Duodenal mucosa (tissue), 2 donors: ENCODE measurements at regions not wholly inside any gene's neighbourhood (a gene's known extent, or its start where the extent isn't known, plus 50 kb on each side); places are given as distances from the start of the nearest gene placed in this dataset.

Experiments
- H3K27ac ChIP-seq: one replicate; pipeline ENCODE4 v1.7.0; 2013; ENCODE audit warnings: low read depth, low read length
- H3K27me3 ChIP-seq, 2 donors: one replicate each; pipeline ENCODE4 v1.7.0; 2013; ENCODE audit warnings: low read length in 2 of 2, control low read depth in 1 of 2; ENCODE audit not compliant: insufficient read depth in 2 of 2, control insufficient read depth in 1 of 2
- H3K36me3 ChIP-seq, 2 donors: one replicate each; pipeline ENCODE4 v1.7.0; 2013; ENCODE audit warnings: low read length in 2 of 2, control low read depth in 1 of 2; ENCODE audit not compliant: insufficient read depth in 2 of 2, control insufficient read depth in 1 of 2
- H3K4me1 ChIP-seq, 2 donors: one replicate each; pipeline ENCODE4 v1.7.0; 2013; ENCODE audit warnings: low read length in 2 of 2, control low read depth in 1 of 2; ENCODE audit not compliant: insufficient read depth in 2 of 2, control insufficient read depth in 1 of 2
- H3K4me3 ChIP-seq, 2 donors: one replicate each; pipeline ENCODE4 v1.7.0; 2013; ENCODE audit warnings: low read length in 2 of 2, low read depth in 1 of 2
- H3K9ac ChIP-seq, 2 donors: one replicate each; pipeline ENCODE4 v1.7.0; 2013; ENCODE audit warnings: low read length in 2 of 2, low read depth in 1 of 2
- H3K9me3 ChIP-seq, 2 donors: one replicate each; pipeline ENCODE4 v1.7.0; 2013; ENCODE audit warnings: low read length in 2 of 2, control low read depth in 1 of 2; ENCODE audit not compliant: control insufficient read depth in 1 of 2

- H3K9ac ChIP-seq: no peak overlapping the region
- H3K4me1 ChIP-seq: peaks cover 0 to 3% of the 10 kb centered on the region in 2 donors
- H3K9me3 ChIP-seq: no peaks in the 10 kb centered on the region
- no peaks in the 10 kb centered on the region for H3K27me3 ChIP-seq
- no peak overlapping the region for H3K4me3 ChIP-seq
- no peaks in the 10 kb centered on the region for H3K36me3 ChIP-seq
- no peak overlapping the region for H3K27ac ChIP-seq
Observed at GRCh38 chr1:239893127-239893731, 198.5 kb upstream of the FMN2 start.

GRCh38 chr1:239896569-239896968 is 195.1 kb upstream of the FMN2 start:
- Histone ChIP-seq H3K36me3 (no peaks in the 10 kb centered on the region), H3K27ac (no peak overlapping the region), H3K27me3 (no peaks in the 10 kb centered on the region), H3K9ac (no peak overlapping the region), H3K4me1 (peaks cover 4 to 7% of the 10 kb centered on the region in 2 donors), H3K9me3 (no peaks in the 10 kb centered on the region), H3K4me3 (no peak overlapping the region)

- Histone ChIP-seq H3K27me3 (no peaks in the 10 kb centered on the region), H3K9ac (no peak overlapping the region), H3K36me3 (no peaks in the 10 kb centered on the region), H3K4me3 (no peak overlapping the region), H3K4me1 (peaks cover 4 to 7% of the 10 kb centered on the region in 2 donors), H3K9me3 (no peaks in the 10 kb centered on the region), H3K27ac (no peak overlapping the region)
Observed at GRCh38 chr1:239896980-239897379, 194.7 kb upstream of the FMN2 start.

GRCh38 chr1:239897458-239897857 is 194.2 kb upstream of the FMN2 start:
- Histone ChIP-seq H3K27ac (no peak overlapping the region), H3K36me3 (no peaks in the 10 kb centered on the region), H3K4me3 (no peak overlapping the region), H3K9me3 (no peaks in the 10 kb centered on the region), H3K27me3 (no peaks in the 10 kb centered on the region), H3K9ac (no peak overlapping the region), H3K4me1 (peaks cover 4 to 7% of the 10 kb centered on the region in 2 donors)

DNA sequence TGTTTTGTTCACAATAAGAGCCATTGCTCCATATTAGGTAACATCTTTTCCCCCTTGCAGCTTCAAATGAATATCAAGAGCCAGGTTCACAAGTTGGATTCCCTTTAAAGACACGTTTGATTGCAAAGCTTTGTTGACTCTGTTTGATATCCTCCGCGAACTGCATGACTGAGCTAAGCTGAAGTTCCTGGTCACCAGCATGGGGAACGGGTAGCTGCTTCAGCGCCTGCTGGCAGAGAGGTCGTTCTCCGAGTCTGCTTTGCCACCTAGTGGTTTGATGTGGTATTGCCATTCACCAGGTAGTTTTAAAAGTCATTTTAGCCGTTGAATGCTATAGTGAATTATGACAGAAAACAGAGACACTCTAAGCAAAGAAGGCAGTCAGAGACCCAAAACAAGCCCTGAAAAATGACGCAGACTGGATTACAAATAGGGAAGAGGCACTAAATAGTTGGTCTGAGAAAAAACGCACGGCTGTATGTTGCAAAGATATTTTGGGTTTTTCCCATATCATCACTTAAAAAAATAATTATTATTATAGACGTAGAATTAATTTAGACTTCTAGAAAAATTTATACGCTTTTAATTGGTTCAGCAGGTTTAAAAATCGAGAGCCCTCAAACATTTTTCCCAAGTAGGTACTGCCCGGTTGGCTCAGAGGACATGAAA is 193.5 kb upstream of the FMN2 start:
- Histone ChIP-seq H3K27me3 (no peaks in the 10 kb centered on the region), H3K27ac (no peak overlapping the region), H3K4me1 (peaks cover 4 to 7% of the 10 kb centered on the region in 2 donors), H3K4me3 (peak overlapping the region in 1 of 2 donors; percentile 20), H3K36me3 (no peaks in the 10 kb centered on the region), H3K9me3 (no peaks in the 10 kb centered on the region), H3K9ac (no peak overlapping the region)

DNA sequence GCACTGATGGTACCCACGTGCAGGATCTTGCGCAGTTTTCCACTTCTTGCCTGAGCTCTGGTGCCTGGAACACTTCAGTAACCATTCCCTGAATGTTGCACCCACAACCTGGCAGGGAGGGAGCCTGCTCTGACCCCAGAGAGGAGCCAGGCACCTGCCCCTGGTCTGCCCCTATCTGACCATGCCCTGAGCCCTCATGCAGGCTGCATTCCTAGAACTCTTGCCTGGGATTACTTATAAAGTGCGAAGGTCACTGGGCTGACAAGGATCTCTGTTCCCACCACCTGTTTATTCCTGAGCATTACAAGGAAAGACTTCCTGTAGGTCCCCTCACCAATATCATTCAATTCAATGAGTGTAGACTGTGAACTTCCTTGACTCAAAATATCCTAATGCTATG is 191.9 kb upstream of the FMN2 start:
- Histone ChIP-seq H3K9me3 (no peaks in the 10 kb centered on the region), H3K27me3 (no peaks in the 10 kb centered on the region), H3K27ac (no peak overlapping the region), H3K9ac (no peak overlapping the region), H3K4me1 (peaks cover 4 to 7% of the 10 kb centered on the region in 2 donors), H3K4me3 (no peak overlapping the region), H3K36me3 (no peaks in the 10 kb centered on the region)

DNA sequence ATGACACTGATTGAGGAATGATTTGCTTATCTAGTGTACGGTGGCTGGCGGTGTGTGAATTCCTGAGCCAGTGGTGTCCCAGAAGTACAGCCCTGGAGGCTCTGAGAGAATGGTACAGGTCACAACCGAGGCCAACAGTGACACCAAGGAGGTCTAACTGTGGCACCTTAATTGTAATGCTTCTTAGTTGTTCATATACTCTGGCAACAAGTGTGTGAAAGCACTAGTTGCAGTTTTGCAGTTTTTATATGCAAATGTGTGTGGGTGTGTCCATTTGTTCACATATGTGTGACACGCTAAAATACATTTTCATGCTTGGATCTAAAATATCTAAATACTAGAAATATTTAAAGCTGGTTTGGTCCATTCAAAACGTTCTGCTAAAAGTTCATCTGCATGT is 185.3 kb upstream of the FMN2 start:
- Histone ChIP-seq H3K9me3 (no peaks in the 10 kb centered on the region), H3K9ac (no peak overlapping the region), H3K27me3 (no peaks in the 10 kb centered on the region), H3K4me3 (no peak overlapping the region), H3K27ac (no peak overlapping the region), H3K36me3 (peaks cover 0 to 3% of the 10 kb centered on the region in 2 donors), H3K4me1 (no peaks in the 10 kb centered on the region)

- Histone ChIP-seq H3K4me3 (no peak overlapping the region), H3K36me3 (peaks cover 0 to 3% of the 10 kb centered on the region in 2 donors), H3K9me3 (no peaks in the 10 kb centered on the region), H3K27ac (no peak overlapping the region), H3K9ac (no peak overlapping the region), H3K4me1 (no peaks in the 10 kb centered on the region), H3K27me3 (no peaks in the 10 kb centered on the region)
Observed at GRCh38 chr1:239909898-239910297, 181.8 kb upstream of the FMN2 start.

- H3K4me3 ChIP-seq: no peak overlapping the region
- H3K36me3 ChIP-seq: peaks cover 0 to under 1% of the 10 kb centered on the region in 2 donors
- no peaks in the 10 kb centered on the region for H3K27me3 ChIP-seq
- no peak overlapping the region for H3K9ac ChIP-seq
- H3K4me1 ChIP-seq: no peaks in the 10 kb centered on the region
- no peaks in the 10 kb centered on the region for H3K9me3 ChIP-seq
- no peak overlapping the region for H3K27ac ChIP-seq
Observed at GRCh38 chr1:239912471-239912870, 179.2 kb upstream of the FMN2 start.

DNA sequence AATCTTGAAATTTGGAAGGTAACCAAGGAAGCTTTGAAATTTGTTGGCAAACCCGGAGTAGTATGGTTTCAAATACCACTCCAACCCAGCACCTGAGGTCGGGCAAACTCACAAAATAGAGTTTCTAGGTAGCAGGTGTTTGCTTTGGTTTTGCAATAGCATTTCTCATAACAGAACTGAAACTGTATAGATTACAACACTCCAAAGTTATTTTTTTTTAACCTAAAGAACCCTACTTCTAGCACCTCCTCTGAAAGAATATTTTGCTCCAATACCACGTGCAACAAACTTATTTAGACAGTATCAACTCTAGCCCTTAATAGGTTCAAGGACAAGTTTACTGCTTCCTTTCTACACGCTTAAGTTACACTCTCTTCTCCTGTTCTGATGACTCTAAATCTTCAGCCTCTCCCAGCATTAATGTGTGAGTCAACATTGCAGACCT is 178.5 kb upstream of the FMN2 start:
- H3K27me3 ChIP-seq: no peaks in the 10 kb centered on the region
- no peaks in the 10 kb centered on the region for H3K36me3 ChIP-seq
- H3K9ac ChIP-seq: no peak overlapping the region
- H3K4me1 ChIP-seq: no peaks in the 10 kb centered on the region
- H3K9me3 ChIP-seq: no peaks in the 10 kb centered on the region
- H3K27ac ChIP-seq: no peak overlapping the region
- no peak overlapping the region for H3K4me3 ChIP-seq
